H9 (cell line): ENCODE measurements at regions not wholly inside any gene's neighbourhood (a gene's known extent, or its start where the extent isn't known, plus 50 kb on each side); places are given as distances from the start of the nearest gene placed in this dataset.

Experiments used
- DNase-seq: peaks from one replicate; pipeline ENCODE4 v3.0.0-alpha.2; 2017
- H2AFZ ChIP-seq: one replicate; pipeline ENCODE4 v1.6.1; 2013; ENCODE audit warnings: mild to moderate bottlenecking, low read length, control low read depth, moderate library complexity
- H2AK5ac ChIP-seq: 2 replicates; pipeline ENCODE4 v1.6.1; 2013; ENCODE audit warnings: low read length, control low read depth, mixed read lengths; ENCODE audit not compliant: insufficient read length
- H2BK120ac ChIP-seq: one replicate; pipeline ENCODE4 v1.6.1; 2013; ENCODE audit warnings: low read depth, mild to moderate bottlenecking, low read length, control low read depth, inconsistent platforms; ENCODE audit not compliant: poor library complexity, severe bottlenecking
- H2BK12ac ChIP-seq: 2 replicates; pipeline ENCODE4 v1.6.1; 2013; ENCODE audit warnings: low read length, control low read depth, mixed read lengths, low read depth; ENCODE audit not compliant: insufficient read length
- H2BK15ac ChIP-seq: 2 replicates; pipeline ENCODE4 v1.6.1; 2013; ENCODE audit warnings: low read depth, low read length, control low read depth
- H2BK20ac ChIP-seq: one replicate; pipeline ENCODE4 v1.6.1; 2013; ENCODE audit warnings: low read depth, mild to moderate bottlenecking, low read length, control low read depth, inconsistent platforms; ENCODE audit not compliant: poor library complexity, severe bottlenecking
- H2BK5ac ChIP-seq: 2 replicates; pipeline ENCODE4 v1.6.1; 2013; ENCODE audit warnings: low read length, control low read depth, mixed read lengths; ENCODE audit not compliant: insufficient read length
- H3K14ac ChIP-seq: 2 replicates; pipeline ENCODE4 v1.6.1; 2013; ENCODE audit warnings: low read length, control low read depth; ENCODE audit not compliant: insufficient read depth
- H3K18ac ChIP-seq: 2 replicates; pipeline ENCODE4 v1.6.1; 2013; ENCODE audit warnings: low read depth, mild to moderate bottlenecking, mixed read lengths, low read length, control low read depth; ENCODE audit not compliant: insufficient read length
- H3K23ac ChIP-seq: 2 replicates; pipeline ENCODE4 v1.6.1; 2013; ENCODE audit warnings: low read length, control low read depth, mixed read lengths, low read depth; ENCODE audit not compliant: insufficient read length
- H3K23me2 ChIP-seq: 2 replicates; pipeline ENCODE4 v1.6.1; 2013; ENCODE audit warnings: low read depth, mild to moderate bottlenecking, mixed read lengths, low read length, control low read depth; ENCODE audit not compliant: insufficient read length, poor library complexity, severe bottlenecking
- H3K27ac ChIP-seq: 2 replicates; pipeline ENCODE4 v1.5.1; 2013; ENCODE audit warnings: low read length, control low read depth, mixed read lengths, low read depth; ENCODE audit not compliant: insufficient read length
- H3K27me3 ChIP-seq: 2 replicates; pipeline ENCODE4 v1.6.1; 2013; ENCODE audit warnings: low read length, control low read depth, inconsistent platforms; ENCODE audit not compliant: insufficient read depth
- H3K4ac ChIP-seq: 2 replicates; pipeline ENCODE4 v1.6.1; 2013; ENCODE audit warnings: low read depth, mild to moderate bottlenecking, control low read depth, inconsistent platforms, low read length, moderate library complexity
- H3K4me1 ChIP-seq: 2 replicates; pipeline ENCODE4 v1.6.1; 2013; ENCODE audit warnings: low read length, control low read depth, inconsistent platforms; ENCODE audit not compliant: insufficient read depth
- H3K4me2 ChIP-seq: 2 replicates; pipeline ENCODE4 v1.6.1; 2013; ENCODE audit warnings: low read length, control low read depth, mixed read lengths; ENCODE audit not compliant: insufficient read length, insufficient read depth
- H3K56ac ChIP-seq: 2 replicates; pipeline ENCODE4 v1.6.1; 2013; ENCODE audit warnings: low read depth, mild to moderate bottlenecking, mixed read lengths, low read length, control low read depth; ENCODE audit not compliant: insufficient read length
- H3K79me1 ChIP-seq: 2 replicates; pipeline ENCODE4 v1.6.1; 2013; ENCODE audit warnings: low read depth, mild to moderate bottlenecking, moderate library complexity, low read length, control low read depth, inconsistent platforms; ENCODE audit not compliant: insufficient read depth, poor library complexity, severe bottlenecking
- H3K79me2 ChIP-seq: 2 replicates; pipeline ENCODE4 v1.6.1; 2013; ENCODE audit warnings: low read length, control low read depth, inconsistent platforms; ENCODE audit not compliant: insufficient read depth
- H3K9ac ChIP-seq: 2 replicates; pipeline ENCODE4 v1.6.1; 2013; ENCODE audit warnings: low read length, control low read depth, mixed read lengths; ENCODE audit not compliant: insufficient read length; ENCODE audit errors: extremely low read depth
- H3K9me3 ChIP-seq: one replicate; pipeline ENCODE4 v1.6.1; 2013; ENCODE audit warnings: low read depth, low read length, inconsistent platforms; ENCODE audit not compliant: control insufficient read depth
- H3T11ph ChIP-seq: one replicate; pipeline ENCODE4 v1.6.1; 2013; ENCODE audit warnings: mild to moderate bottlenecking, low read length, control low read depth, inconsistent platforms
- H4K20me1 ChIP-seq: one replicate; pipeline ENCODE4 v1.6.1; 2013; ENCODE audit not compliant: control insufficient read depth, insufficient read length, insufficient read depth
- H4K5ac ChIP-seq: 2 replicates; pipeline ENCODE4 v1.6.1; 2013; ENCODE audit warnings: low read depth, mild to moderate bottlenecking, mixed read lengths, low read length, control low read depth; ENCODE audit not compliant: insufficient read length
- H4K8ac ChIP-seq: replicated peaks from 2 replicates; pipeline ENCODE4 v1.6.1; 2013; ENCODE audit warnings: low read length, control low read depth, mixed read lengths, low read depth; ENCODE audit not compliant: insufficient read length
- H4K91ac ChIP-seq: 2 replicates; pipeline ENCODE4 v1.6.1; 2013; ENCODE audit warnings: low read depth, mild to moderate bottlenecking, moderate library complexity, mixed read lengths, low read length, control low read depth; ENCODE audit not compliant: insufficient read length
- H3K27ac Mint-ChIP-seq, 3 experiments: 2 replicates in 2 of 3; 3 replicates in 1 of 3; pipeline ENCODE4 v1.8.0; 2020 to 2021; ENCODE audit warnings: mixed read lengths in 3 of 3, mild to moderate bottlenecking in 1 of 3, moderate library complexity in 1 of 3
- H3K27me3 Mint-ChIP-seq: 2 replicates; pipeline ENCODE4 v1.8.0; 2021; ENCODE audit warnings: low read depth, mild to moderate bottlenecking, moderate library complexity, mixed read lengths
- H3K36me3 Mint-ChIP-seq, 3 experiments: 2 replicates in 2 of 3; 3 replicates in 1 of 3; pipeline ENCODE4 v1.8.0; 2020 to 2021; ENCODE audit warnings: low read depth in 3 of 3, mixed read lengths in 3 of 3; ENCODE audit not compliant: insufficient read depth in 1 of 3
- H3K4me1 Mint-ChIP-seq, 2 experiments: 2 replicates each; pipeline ENCODE4 v1.8.0; 2020; ENCODE audit warnings: mixed read lengths in 2 of 2
- H3K4me3 Mint-ChIP-seq, 2 experiments: 2 replicates in 1 of 2; 3 replicates in 1 of 2; pipeline ENCODE4 v1.8.0; 2020 to 2021; ENCODE audit warnings: mild to moderate bottlenecking in 2 of 2, mixed read lengths in 2 of 2, moderate library complexity in 1 of 2
- H3K9me3 Mint-ChIP-seq, 2 experiments: 2 replicates in 1 of 2; 3 replicates in 1 of 2; pipeline ENCODE4 v1.8.0; 2020; ENCODE audit warnings: mild to moderate bottlenecking in 2 of 2, mixed read lengths in 2 of 2, moderate library complexity in 1 of 2
- WGBS: extraction: QIAGEN DNeasy Blood & Tissue Kit; methylation state at CpG from one replicate; pipeline ENCODE4 v1.1.7; 2013; ENCODE audit warnings: missing lambda C conversion rate, low lambda C conversion rate, mixed read lengths; ENCODE audit not compliant: insufficient read length; ENCODE audit errors: extremely low coverage; 5-methylcytosine and 5-hydroxymethylcytosine counted together
- TF ChIP-seq, protein P1 (sequence below): fragments of 200-600 bp; sonication (generic); conservative IDR thresholded peaks from 3 replicates; pipeline ENCODE4 v1.8.0; 2021; ENCODE audit warnings: antibody characterized with exemption, mild to moderate bottlenecking

DNA sequence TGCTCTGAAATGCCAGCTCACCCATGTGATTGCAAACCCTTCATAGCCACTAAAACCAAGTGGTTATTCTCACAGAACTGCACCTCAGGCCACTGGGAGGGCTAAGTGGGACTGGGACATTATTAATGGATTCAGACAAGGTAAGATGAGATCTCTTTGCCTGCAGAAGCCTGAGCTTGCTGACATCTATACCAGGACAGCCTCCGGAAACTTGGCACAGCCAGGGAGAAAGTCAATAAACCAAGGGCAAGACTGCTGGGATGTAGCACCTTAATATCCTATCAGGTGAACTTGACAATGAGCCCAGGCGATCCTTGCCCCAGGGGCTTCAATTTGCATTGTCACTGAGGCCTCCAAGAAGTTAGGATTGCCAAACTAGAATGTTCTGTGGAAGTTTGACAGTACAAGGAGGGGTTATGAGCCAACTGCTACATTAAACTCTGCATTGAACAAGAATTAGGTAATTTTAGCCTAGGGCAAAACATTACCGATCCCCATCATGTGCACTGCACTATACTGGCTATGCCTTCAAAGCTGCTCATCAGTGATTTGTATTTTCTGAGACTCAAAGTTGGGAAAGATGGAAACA is 60.1 kb upstream of the RALGAPA2 start:
- no peaks in the 10 kb centered on the region for H3K4me1 ChIP-seq
- no peak overlapping the region for H3K14ac ChIP-seq
- H3K9me3 ChIP-seq = peaks cover 5% of the 10 kb centered on the region
- H2BK20ac ChIP-seq = no peak overlapping the region
- no peak overlapping the region for H2BK5ac ChIP-seq
- H3K4me2 ChIP-seq = no peak overlapping the region
- no peak overlapping the region for H4K91ac ChIP-seq
- no peak overlapping the region for H2AK5ac ChIP-seq
- no peaks in the 10 kb centered on the region for H3K23me2 ChIP-seq
- no peak overlapping the region for H4K8ac ChIP-seq
- no peak overlapping the region for H3K56ac ChIP-seq
- DNase-seq = no peak
- H3K4me3 Mint-ChIP-seq = no peak overlapping the region
- no peaks in the 10 kb centered on the region; the same call in none of the 2 replicates for H3K27me3 Mint-ChIP-seq
- peaks cover 18 to 28% of the 10 kb centered on the region in 2 experiments for H3K9me3 Mint-ChIP-seq
- no peak overlapping the region for H2BK15ac ChIP-seq
- H3K4me1 Mint-ChIP-seq = no peaks in the 10 kb centered on the region
- TF ChIP-seq, protein P1, sequence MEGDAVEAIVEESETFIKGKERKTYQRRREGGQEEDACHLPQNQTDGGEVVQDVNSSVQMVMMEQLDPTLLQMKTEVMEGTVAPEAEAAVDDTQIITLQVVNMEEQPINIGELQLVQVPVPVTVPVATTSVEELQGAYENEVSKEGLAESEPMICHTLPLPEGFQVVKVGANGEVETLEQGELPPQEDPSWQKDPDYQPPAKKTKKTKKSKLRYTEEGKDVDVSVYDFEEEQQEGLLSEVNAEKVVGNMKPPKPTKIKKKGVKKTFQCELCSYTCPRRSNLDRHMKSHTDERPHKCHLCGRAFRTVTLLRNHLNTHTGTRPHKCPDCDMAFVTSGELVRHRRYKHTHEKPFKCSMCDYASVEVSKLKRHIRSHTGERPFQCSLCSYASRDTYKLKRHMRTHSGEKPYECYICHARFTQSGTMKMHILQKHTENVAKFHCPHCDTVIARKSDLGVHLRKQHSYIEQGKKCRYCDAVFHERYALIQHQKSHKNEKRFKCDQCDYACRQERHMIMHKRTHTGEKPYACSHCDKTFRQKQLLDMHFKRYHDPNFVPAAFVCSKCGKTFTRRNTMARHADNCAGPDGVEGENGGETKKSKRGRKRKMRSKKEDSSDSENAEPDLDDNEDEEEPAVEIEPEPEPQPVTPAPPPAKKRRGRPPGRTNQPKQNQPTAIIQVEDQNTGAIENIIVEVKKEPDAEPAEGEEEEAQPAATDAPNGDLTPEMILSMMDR = no peak
- no peak overlapping the region; a peak in 1 of 7 replicates for H3K27ac Mint-ChIP-seq
- H2BK120ac ChIP-seq = no peak overlapping the region
- no peaks in the 10 kb centered on the region for H3K79me2 ChIP-seq
- no peak overlapping the region for H4K5ac ChIP-seq
- peaks cover 8 to 12% (median 9%) of the 10 kb centered on the region in 3 experiments; a peak in 6 of 7 replicates for H3K36me3 Mint-ChIP-seq
- no peak overlapping the region for H3K27ac ChIP-seq
- no peak overlapping the region for H3K9ac ChIP-seq
- no peaks in the 10 kb centered on the region for H3K79me1 ChIP-seq
- H3K18ac ChIP-seq = no peak overlapping the region
- H3K23ac ChIP-seq = no peak overlapping the region
- no peak overlapping the region for H2BK12ac ChIP-seq
- H4K20me1 ChIP-seq = no peaks in the 10 kb centered on the region
- no peak overlapping the region for H2AFZ ChIP-seq
- no CpG with 5 or more reads among the region's 3 CpGs for WGBS
- no peak overlapping the region for H3T11ph ChIP-seq
- no peaks in the 10 kb centered on the region for H3K27me3 ChIP-seq
- H3K4ac ChIP-seq = no peak overlapping the region
